HT1080 (cell line): ENCODE measurements at regions not wholly inside any gene's neighbourhood (a gene's known extent, or its start where the extent isn't known, plus 50 kb on each side); places are given as distances from the start of the nearest gene placed in this dataset.
"Not testable (repeated sequence)": the region's sequence is repeated elsewhere in the genome, so short reads cannot be mapped to it uniquely, and the experiment has no call there.

Experiments
- DNase-seq: peaks from one replicate; pipeline ENCODE4 v3.0.0-alpha.2; 2015; ENCODE audit warnings: low read depth

DNA sequence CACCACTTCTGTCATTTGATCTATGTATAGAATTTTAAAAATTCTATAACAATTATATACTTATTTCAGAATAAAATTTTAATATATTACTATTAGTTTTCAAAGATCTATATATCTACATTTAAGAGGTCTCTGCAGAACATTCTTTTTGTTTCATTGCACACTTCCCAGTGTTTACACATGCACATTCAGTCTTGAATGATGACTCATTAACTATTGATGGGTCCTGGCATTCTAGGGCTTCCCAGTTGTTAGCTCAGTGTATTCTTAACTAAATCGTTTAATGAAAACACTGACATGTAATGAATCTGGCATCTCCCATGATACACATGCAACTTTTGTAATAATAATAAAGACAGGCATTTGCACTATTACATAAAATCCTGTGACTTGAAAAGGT is 324.6 kb downstream of the KLF12 start:
- peak; percentile 23 for DNase-seq

DNA sequence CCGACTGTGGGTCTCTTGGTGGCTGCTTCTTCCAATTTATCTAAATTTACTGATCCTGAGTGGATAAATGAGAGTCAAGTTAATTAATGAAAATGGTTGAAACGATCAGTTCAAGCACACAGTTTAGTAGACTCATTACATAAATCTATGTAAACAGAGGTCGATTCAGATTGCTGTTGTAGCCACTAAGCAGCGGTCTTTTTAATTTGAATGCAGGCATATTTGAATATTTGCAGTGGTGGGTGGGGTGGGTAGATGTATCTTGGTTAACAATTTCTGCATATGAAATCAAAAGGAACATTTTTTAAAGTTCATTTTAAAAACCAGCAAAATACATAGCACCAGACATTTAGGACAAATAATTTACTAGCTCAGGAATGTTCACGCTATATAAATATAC is 325.9 kb downstream of the KLF12 start:
- DNase-seq: no peak

DNA sequence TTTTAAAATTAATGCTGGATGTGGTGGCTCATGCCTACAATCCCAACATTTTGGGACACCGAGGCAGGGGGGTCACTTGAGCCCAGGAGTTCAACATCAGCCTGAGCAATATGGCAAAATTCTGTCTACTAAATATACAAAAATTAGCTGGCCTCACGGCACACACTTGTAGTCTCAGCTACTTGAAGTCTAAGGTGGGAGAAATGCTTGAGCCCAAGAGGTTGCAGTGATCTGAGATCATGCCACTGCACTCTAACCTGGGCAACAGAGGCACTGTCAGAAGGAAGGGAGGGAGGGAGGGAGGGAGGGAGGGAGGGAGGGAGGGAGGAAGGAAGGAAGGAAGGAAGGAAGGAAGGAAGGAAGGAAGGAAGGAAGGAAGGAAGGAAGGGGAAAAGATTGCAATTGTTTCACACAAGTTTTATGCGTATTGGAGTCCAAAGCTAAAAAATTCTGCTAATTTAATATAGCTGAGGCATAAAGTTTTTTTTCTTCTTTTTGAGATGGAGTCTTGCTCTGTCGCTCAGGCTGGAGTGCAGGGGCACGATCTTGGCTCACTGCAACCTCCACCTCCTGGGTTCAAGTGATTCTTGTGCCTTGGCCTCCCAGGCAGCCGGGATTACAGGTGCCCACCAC is 328.8 kb downstream of the KLF12 start:
- DNase-seq: not testable (repeated sequence)

DNA sequence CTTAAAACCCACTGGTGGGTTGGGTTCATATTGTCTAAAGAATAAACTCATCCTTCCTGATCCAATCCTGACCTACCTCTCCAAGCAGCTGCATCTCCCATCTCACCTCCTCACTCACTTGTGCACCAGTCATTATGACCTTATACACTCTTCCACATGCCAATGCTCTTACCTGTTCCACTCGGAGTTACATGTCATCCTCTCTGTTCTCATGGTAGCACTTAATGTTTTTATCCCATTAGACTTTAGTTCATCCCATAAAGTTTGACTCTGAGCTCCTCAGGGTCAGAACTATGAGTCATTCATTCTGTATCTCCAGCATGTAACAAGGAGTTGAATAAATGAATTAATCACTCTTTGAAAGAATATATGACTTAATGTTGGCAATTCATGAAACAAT is 330.2 kb downstream of the KLF12 start:
- peak; percentile 64 for DNase-seq

DNA sequence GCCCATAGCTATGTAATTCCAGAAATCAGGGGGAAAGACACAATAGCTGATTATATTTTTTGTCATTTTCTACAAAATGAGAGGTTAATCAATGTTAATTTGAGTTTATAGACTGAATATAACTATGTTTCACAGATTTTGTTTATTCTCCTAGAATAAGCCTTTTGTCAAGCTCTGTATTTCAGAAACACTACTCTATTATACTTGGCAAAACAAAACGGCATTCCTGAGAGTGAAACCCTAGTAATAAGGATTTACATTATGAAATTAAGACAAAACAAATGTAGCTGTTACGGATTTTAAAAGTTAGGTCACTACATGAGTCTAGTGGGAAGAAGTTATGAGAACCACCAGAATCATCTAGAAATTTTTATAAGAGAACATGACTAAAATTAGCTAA is 334.2 kb downstream of the KLF12 start:
- no peak for DNase-seq

DNA sequence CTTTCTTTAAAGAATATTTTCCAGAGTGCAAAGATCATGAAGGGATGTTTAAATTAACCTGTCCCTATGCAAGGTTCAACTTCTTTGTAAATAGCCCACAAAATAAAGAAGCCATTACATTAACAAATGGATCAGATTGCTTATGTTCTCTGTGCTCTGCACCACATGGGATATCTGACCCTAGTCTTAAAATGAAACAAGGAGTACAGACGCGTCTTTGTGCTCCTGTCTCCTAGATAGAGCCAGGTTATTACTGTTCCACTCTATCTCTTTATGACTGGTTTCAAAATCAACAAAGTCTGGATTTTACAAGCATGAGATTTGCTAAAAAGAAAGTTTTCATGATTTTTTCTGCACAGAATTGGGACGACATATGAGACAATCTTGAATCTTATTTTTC is 339.4 kb downstream of the KLF12 start:
- no peak for DNase-seq

DNA sequence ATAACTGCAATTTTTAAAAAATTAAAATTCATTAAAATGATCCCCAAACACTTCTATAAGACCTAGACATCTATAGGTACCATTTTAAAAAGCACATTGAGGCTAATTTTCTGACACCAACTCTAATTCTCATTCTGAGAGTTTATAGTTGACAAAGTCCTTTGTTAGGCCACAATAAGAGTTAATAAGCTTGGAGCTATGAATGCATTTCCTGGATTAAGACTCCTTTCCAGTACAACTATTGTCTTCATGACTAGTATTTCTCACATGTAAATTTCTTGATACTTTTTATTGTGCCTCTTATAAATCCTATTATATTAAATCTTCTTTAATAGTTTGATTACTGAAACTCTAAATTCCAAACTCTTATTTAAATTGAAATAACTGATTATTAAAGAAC is 340.8 kb downstream of the KLF12 start:
- DNase-seq: no peak

DNA sequence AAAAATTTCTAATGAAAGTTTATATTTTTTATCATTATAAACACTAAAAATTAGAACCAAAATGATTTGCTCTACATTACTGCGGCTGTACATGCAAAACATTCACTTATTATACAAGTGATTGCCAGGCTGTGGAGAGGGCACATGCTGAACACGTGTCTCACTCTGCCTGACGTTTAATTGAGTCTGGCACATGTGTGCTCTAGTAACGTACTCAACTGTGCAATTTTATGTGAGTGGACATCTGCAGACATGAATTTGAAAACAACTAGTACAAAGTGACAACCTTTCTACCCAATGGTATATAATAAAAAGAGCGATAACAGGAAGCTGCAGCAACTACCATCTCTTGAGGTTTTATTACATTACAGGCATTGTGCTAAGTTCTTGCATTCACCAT is 341.4 kb downstream of the KLF12 start:
- DNase-seq: no peak

DNA sequence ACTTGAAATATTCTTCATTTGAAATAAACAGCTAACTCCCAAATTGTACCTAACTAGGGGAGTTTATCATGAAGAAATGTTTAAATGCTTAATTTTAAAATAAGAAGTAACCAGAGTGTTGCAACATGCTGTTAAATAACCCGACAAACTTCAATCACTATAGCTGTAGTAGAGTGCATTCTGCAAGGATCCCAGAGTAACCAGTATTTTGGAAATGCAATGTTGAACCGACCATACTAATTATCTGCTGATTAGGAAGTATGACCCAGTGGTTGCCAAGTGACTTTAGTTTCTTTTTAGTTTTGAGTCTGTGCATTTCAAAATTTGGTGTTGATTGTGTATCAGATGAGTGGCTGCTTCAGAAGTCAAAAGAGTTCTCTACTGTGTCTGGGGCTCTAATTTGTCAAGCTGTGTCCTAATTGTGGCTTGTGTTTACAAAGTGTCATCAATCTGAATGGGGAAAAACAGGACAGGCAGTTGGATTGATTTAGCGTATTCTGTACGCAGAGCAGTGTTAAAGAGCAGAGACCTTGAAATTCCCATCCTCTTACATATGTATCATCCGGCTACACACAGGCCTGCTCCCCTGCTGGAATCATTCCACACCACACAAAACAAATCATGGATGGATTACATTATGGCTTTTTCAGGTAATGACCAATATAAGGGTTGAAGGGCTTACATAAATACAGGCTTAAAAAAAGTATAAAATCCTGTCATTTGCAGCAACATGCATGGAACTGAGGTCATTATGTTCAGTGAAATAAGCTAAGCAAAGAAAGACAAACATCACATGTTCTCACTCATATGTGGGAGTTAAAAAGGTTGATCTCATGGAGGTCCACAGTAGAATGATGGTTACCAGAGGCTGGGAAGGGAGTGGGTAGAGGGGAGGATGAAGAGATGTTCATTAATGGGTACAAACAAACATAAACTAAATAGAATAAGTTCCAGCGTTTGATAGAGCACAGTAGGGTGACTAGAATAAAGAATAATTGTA is 351.5 kb downstream of the KLF12 start:
- no peak for DNase-seq

DNA sequence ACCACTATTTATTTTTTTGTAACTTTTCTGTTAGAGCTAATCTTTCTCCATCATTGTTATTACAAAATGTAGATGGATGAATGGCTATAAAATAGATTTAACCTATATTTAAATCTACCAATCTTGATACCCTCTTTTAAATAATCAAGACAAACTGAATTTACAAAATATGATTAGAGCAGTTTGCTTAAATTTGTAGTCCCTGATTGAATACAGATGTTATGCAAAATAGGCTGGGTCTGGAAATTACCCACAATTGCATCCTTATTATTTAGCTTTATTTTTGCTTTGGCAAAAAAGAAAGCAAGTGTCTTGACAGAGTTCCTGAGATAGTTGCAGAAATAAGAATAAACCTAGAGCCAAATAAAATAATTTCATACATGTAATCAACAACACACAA is 352.8 kb downstream of the KLF12 start:
- DNase-seq: no peak

DNA sequence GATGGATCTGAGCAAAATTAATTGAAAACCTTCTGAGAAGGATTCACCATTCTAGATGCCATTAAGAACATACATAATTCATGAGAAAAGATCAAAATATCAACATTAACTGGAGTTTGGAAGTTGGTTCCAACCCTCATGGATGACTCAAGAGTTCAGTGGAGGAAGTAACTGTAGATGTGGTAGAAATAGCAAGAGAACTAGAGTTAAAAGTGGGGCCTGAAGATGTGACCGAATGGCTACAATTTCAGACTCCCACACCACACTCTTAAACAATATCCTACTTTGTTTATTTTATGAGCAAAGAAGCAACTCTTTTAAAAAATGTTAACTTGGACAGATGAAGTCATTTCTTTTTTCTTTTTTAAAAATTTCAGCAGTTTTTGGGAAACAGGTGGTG is 354.3 kb downstream of the KLF12 start:
- no peak for DNase-seq

DNA sequence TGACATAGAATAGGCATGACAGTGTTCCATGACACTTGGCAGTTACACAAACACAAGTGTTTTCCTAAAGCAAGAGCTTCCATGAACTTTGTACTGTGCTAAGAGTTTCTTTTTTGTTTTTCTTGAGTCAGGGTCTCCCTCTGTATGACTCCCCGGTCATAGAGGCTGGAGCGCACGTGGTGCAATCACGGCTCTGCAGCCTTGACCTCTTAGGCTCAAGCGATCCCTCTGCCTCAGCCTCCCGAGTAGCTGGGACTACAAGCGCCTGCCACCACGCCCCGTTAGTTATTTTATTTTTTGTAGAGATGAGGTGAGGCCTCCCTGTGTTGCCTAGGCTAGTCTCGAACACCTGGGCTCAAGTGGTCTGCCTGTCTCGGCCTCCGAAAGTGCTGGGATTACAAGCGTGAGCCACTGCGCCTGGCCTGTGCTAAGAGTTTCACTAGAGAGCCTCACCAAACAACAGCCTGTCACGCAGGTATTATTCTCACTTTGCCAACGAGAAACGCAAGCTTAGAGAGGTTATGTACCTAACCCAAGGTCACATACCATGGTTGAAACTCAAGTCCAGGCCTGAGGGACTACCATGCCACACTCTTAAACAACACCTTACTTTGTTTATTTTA is 355.9 kb downstream of the KLF12 start:
- DNase-seq: no peak

DNA sequence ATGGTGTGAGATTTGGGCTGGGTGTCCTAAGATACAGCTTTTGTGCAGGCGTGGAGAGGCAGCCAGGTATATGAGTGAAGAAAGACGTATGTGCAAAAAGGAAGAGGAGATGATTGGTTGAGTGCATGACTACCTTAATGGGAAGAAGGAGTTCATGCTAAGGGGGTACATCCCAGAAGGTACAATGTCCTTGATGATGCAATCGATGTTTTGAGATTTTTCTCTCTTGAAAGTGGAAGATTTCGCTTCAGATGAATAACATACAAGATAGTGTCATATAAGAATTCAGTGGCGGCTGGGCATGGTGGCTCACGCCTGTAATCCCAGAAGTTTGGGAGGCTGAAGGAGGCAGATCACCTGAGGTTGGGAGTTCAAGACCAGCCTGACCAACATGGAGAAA is 357.1 kb downstream of the KLF12 start:
- DNase-seq: no peak

DNA sequence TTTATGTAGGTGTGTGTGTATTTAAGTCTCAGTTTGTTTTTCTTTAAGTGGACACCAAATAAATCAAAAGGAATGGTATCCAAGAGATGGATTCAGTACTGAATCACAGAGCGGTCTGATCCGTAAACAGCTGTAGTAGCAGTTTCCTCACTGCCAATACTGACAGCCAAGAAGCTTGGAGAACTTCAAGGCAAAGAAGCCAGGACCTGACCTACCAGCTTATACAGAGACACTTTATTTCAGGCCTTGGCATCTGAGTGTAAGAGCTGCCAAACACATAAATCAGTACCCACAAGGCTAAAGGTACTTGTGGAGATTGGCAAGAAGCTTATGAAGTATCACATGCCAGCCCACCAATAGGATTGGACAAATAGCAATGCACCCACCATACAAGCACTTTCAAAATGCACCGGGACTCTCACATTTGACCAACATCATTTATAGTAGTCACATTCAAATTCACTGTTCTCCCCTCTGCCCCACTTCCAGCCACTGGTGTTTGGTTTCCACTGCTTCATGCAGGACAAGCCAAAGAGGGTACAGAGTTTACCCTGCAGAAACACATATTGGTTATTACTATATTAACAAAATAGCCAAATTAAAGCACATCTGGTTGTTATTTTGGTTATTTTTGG is 357.9 kb downstream of the KLF12 start:
- no peak for DNase-seq

DNA sequence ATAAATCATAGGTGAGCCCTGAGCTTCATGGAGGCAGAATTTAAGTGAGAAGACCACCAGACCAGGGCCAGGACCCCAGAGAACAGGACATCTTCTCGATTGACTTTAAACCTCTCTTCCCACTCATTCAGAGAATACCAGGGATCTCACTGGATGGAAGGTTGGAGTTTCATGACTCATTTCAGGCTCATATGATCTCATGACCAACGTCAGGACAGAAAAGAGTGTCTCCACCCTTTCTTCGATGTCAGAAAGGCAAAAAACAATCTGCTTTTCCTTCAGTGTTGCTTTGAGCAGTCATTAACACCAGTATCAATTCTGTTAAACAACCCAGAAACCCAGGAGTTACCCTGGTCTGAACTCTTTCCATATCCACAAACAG is 361.0 kb downstream of the KLF12 start:
- DNase-seq: peak; percentile 33

DNA sequence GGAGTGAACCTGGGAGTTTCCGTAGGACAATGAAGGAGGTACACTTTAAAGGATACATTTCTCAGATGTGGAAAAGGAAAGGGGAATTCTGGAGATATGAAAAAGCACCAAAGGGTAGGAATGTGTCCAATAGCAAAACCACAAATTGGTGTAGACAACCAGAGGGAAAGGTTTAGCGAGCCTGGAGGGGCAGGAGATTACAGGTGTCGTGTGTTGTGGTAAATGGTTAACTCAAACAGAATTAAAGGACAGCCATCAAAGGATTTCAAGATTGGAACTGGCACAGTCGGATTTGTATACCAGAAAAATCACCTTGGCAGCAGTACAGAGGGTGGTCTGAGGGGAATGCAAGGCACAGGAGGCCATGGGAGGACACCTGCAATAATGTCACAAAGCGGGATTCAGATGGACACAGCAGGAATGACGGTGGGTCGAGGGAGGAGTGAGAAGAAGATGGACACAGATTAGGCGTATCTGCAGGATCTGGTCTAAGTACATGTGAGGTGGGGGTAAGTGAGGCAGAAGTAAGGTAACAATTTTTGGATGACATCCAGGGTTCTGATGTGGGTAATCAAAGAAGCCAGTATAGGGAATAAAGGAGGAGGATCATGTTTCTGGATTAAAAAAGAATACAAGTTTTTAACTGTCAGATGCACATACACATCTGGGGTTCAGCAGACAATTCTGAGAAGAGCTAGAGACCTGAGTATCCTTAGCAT is 361.6 kb downstream of the KLF12 start:
- DNase-seq: no peak

DNA sequence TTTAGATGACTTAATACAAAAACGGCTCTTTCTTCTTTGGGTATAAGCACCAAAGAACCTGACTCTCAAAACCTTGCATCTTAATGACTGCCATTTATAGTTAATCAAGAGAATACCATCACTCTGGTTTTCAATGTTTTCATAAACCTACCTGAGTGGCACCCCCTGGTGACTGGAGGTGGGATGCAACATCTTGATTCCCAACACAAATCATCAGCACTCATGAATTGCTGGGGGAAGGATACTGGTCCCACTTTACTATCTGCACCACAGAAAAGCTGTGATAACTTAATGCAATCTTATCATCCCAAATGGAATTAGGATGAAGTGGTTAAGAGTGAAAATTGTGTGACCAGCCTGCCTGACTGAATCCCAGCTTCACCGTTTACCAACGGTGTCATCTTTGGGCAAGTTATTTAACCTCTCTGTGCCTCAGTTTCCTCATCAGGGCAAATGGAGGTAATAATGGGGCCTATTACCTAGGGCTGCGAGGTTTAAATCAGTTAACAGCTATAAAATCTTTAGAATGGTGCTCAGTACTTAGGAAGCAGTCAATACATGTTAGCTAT is 366.4 kb downstream of the KLF12 start:
- peak; percentile 4 for DNase-seq

DNA sequence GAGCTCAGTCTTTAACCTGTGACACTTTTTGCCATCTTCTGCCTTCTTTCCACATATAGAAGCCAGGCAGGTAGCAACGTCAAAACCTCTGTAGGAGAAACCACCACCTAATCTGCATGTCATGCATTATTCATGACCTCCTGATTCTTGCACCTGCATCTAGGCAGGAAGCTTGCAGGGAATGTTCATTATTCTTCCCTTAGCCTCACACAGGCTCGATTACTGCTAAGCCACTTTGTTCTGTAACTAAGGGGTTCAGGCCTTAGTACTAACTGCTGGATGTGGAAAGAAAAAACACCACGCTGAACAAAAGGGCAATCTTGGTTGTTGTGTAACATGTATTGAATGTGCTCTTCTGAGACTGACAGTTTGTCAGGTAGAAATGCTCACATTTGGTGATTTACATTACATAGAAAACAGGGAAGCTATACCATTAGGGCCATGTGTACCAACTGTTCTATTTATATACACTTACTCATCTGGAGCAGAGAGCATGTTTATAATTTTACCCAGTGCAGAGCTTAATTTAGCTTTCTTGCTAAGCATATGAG is 366.9 kb downstream of the KLF12 start:
- no peak for DNase-seq

DNA sequence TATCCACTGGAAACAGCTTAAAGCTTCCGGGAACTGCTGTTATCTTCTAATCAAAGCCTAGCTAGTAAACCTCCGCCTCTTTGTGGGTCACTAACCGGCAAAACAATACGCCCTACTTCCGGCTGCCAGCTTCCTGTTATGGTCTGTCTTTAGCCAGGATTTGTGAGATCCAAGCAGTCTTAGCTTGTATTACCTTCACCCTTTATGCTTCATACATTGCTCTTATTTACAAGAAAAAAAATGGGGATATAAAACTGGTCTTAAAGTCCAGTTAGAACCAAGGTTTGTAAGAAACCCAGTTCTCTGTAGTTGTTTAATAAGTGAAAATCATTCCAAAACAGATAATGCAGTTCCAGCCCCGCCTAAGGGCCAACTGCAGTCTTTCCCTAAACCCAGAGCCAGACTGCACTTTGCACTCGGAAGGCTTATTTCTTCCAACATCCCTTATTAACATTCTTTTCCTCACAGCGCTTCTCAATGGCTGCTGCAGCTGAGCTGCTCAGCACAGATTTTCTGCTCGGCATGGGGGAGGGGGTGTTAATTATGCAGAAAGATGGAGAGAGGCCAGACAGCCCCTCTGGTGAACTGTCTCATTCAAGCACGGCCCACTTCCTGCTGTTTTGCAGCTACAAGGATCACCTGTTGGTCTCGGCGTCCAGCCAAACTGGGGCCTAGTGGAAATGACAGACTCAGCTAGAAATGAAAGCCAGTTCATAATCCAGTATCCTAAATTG is 368.4 kb downstream of the KLF12 start:
- DNase-seq: no peak

DNA sequence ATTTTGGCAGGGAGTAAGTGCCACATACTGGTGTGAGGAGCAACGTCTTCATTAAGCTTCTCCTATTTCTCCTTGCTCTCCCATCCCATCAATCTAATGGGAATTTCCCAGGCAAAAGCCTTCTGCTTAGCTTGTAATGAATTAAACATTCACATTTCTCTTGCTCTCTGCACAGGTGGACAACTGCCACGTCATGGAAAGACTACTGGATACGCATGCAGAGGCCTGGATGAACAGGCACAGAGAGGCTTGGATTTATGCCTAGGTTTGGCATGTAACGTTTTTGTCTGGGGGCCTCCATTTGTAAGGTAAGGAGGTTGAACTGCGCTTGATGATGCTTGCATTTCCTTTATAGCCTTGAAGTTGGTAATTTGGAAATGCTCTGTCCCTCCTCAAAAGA is 374.8 kb downstream of the KLF12 start:
- no peak for DNase-seq
